SK-N-MC (cell line): ENCODE measurements at regions not wholly inside any gene's neighbourhood (a gene's known extent, or its start where the extent isn't known, plus 50 kb on each side); places are given as distances from the start of the nearest gene placed in this dataset.
"Not testable (repeated sequence)": the region's sequence is repeated elsewhere in the genome, so short reads cannot be mapped to it uniquely, and the experiment has no call there.

Experiments used
- EZH2 ChIP-seq: fragments of 200-600 bp; sonication (generic); IDR thresholded peaks from one replicate; pipeline ENCODE4 v1.6.1; 2017; ENCODE audit warnings: antibody characterized with exemption
- POLR2AphosphoS5 ChIP-seq: IDR thresholded peaks from 2 replicates; pipeline ENCODE4 v1.6.1; 2012; ENCODE audit warnings: mild to moderate bottlenecking, low read depth, low read length, borderline replicate concordance

DNA sequence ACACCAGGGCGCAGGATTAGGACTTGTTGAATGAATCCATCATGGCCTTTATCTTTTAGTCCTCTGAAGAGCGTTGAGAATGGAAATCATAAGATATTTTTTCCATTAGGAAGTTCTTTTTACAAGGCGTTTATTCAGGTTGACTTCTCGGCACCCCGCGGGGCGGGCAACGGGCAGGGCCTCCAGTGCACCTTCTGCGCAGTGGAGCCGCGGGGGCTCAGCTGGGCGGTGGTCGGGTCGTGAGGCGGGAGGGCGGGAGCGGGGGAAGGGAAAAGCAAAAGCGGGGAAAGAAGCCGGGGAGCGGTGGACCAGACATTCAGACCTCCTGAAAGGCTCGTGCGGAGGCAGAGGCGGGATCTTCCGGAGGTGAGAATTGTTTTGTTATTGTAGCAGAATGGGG lies 258.3 kb upstream of the NOTCH2NLA start:
- TF ChIP-seq POLR2AphosphoS5, EZH2: not testable (repeated sequence)
